ENCODE measurements at regions not wholly inside any gene's neighbourhood (a gene's known extent, or its start where the extent isn't known, plus 50 kb on each side); places are given as distances from the start of the nearest gene placed in this dataset.

DNA sequence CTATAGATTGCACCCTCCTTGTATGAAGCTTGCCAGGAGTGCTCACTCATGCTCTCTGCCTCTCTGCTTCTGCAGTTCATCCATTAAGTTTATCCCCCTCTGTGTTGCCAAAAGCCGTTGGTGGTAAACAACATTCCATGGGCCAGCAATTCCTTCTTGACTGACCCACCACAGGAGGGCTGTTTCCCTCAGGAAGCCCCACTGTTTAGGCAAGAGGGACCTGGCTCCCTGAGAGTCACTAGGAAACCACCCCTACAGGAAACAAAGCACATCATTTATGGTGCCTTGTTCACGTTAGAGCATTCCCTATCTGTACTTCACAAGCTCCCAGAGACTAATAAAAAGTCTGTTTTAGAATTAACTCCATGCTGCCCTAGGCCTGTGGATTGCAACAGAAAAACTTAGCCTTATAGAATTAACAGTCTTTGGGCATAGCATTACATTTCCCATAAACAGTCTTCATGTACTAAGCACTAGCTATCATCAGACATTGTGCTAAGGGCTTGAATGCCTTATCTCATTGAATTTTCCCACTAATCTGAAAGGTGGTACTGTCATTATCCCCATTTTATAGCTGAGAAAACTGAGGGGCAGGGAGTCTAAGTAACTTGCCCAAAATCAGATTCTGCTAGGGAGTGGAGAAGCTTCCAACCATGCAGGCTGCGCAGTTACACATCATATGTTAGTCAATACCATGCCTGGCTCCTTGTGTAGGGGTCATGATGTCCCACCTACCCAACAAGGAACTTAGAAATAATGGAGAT lies 149.9 kb downstream of the SHQ1 start:
- no peak for DNase-seq (ENCODE audit: low read depth)

DNA sequence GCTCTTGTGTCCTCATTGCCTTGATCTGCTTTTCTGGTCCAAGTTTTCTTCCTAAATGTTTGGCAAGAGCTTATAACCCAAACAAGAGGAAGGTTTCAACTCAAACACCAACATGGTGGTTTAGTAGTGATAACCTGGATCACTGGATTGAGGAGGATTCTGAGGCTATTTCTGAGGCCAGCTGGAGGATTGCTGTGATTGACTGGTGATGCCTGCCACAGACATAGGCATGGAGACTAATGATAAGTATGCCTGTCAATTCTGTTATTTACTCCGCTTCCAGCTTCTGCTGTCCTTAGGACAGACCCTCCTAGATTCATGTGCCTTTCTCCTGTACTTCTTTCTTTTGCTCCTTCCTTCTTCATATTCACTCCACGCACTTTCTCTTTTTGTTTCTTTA lies 150.5 kb downstream of the SHQ1 start:
- no peak for DNase-seq (ENCODE audit: low read depth)

GRCh38 chr3:72696815-72697214 lies 151.4 kb downstream of the SHQ1 start:
- DNase-seq (ENCODE audit: low read depth): no peak

- no peak for DNase-seq (ENCODE audit: low read depth)
Observed at GRCh38 chr3:72694398-72694797, 153.8 kb downstream of the SHQ1 start.

GRCh38 chr3:72692990-72693389 lies 155.3 kb downstream of the SHQ1 start:
- no peak for DNase-seq (ENCODE audit: low read depth)

GRCh38 chr3:72690629-72691028 lies 157.6 kb downstream of the SHQ1 start:
- DNase-seq (ENCODE audit: low read depth): no peak

DNA sequence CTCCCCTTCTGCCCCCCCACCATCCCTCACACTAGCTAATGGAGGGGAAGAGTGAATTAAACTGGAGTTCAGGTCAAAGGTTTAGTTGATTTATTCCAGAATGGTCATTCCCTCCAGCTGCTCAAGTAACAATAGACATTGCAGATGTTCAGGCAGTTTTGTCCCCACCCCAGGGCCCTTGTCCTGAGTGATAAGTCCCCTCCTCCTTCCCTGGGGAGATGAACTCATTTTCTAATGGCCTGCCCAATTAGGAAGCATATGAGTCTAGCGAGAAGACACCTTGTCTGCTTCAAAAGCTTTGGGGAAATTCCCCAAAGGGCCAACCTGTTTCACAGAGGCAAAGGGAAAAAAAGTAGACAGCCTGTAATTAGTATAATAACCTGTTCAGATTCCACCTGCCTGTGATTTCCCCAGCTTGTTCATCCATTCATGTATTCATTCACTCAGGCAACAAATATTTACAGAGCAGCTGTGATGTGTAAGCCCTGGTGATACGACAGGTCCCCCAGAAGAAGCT lies 165.3 kb downstream of the SHQ1 start:
- DNase-seq (ENCODE audit: low read depth): no peak

DNA sequence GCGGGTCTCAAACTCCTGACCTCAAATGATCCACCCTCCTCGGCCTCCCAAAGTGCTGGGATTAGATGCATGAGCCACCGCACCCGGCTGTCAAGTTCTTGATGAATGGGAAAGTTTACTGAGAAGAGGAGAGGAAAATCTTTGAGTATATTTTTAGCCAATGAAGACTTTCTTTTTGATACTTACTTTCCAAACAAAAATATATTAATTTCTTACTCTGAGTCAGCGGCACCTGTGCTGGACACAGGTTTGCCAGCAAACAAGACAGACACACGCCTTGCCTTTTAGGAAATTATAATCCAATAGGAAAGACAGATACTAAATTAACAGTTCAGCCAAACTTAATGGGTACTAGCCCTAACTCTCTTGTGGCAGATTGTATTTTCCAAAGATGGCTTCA lies 166.6 kb downstream of the SHQ1 start:
- DNase-seq (ENCODE audit: low read depth): no peak

- DNase-seq (ENCODE audit: low read depth): no peak
Observed at GRCh38 chr3:72680766-72681165, 167.5 kb downstream of the SHQ1 start.

- DNase-seq (ENCODE audit: low read depth): no peak
Observed at GRCh38 chr3:72679540-72680198, 168.6 kb downstream of the SHQ1 start.

GRCh38 chr3:72678867-72679266 lies 169.4 kb downstream of the SHQ1 start:
- no peak for DNase-seq (ENCODE audit: low read depth)

- DNase-seq (ENCODE audit: low read depth): no peak
Observed at GRCh38 chr3:72678380-72678779, 169.9 kb downstream of the SHQ1 start.

GRCh38 chr3:72675243-72675642 lies 173.0 kb downstream of the SHQ1 start:
- DNase-seq (ENCODE audit: low read depth): no peak

GRCh38 chr3:72673011-72673771 lies 175.1 kb downstream of the SHQ1 start:
- no peak for DNase-seq (ENCODE audit: low read depth)

DNA sequence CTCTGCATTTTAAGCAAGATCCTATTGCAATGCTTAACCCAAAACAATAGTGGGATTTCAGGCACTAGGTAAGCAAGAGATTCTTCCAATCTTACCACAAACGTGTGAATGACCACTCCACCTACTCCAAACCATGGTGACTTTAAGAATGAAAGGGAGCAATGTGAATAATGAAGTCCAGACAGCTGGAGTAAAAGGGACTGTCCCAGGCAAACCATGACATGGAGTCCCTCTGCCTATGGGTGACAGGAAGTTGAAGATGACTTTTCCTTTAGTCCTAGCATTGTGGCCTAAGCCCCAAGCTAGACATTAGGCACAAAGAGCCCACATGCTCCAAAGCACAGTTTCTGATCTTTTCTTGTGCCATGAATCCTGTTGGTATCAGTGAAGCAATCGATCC lies 179.0 kb downstream of the SHQ1 start:
- DNase-seq (ENCODE audit: low read depth): no peak

DNA sequence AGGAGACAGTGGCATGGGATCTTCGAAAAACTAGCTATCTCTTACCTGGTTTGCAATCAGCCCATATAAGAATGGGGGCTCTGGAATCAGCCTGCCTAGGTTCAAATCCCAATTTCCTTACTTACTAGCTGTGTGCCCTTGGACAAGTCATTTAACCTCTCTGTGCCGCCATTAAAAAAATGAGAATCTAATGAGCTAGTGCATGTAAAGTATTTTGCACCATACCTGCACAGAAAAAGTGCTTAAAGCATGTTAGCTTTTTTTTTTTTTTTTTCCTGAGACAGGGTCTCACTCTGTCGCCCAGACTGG lies 181.8 kb downstream of the SHQ1 start:
- no peak for DNase-seq (ENCODE audit: low read depth)

DNA sequence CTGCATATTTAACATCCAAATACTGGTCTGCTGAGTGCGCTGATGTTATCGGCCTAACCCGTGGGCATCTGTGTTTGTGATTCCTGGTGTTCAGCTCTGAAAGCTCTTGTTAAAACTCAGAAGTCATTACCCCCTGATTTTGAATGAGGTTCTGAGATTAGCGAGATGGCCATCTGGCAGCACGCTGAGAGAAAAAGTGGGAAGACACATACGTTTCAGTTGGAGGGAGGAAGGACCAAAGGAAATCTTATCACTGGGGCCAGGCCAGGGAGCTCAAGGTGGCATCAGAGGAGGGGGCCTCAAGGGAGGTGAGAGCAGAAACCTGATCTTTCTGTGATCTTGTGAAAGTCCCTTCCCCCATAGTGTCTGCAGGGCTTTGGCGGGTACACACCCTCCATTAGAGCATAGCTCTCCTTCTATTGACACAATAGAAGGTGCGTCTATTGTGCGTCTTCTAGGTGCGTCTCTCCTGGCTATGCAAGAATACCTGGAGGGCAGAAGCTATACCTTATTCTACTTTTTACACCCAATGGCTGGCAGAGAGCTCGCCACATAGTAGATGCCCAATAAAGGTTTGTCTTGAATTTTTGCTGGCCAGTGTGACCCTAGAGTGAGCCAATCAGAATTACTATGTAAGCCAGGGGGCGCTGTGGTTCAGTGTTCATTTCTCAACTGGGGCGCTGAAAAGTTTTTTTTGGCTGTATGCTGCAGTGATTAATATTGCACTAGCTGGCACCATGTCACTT lies 182.4 kb downstream of the SHQ1 start:
- no peak for DNase-seq (ENCODE audit: low read depth)

DNA sequence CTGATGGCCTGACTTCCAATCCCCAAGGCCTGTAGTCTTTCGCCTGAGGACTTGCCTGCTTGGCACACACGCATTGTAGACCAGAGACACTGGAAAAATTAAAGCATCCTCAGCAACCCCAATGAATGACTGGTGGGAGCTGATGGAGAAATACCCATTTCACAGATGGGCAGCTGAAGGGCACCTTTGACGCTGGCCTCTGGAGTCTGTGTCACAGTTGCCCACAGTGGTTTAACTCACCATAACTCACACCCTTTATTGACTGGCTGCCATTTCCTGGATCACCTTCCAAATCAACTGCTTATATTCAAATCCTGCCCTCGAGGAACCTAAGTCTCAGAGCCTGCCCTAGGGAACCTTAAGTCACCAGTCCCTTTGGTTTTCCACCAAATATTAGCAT lies 183.1 kb downstream of the SHQ1 start:
- DNase-seq (ENCODE audit: low read depth): no peak

DNA sequence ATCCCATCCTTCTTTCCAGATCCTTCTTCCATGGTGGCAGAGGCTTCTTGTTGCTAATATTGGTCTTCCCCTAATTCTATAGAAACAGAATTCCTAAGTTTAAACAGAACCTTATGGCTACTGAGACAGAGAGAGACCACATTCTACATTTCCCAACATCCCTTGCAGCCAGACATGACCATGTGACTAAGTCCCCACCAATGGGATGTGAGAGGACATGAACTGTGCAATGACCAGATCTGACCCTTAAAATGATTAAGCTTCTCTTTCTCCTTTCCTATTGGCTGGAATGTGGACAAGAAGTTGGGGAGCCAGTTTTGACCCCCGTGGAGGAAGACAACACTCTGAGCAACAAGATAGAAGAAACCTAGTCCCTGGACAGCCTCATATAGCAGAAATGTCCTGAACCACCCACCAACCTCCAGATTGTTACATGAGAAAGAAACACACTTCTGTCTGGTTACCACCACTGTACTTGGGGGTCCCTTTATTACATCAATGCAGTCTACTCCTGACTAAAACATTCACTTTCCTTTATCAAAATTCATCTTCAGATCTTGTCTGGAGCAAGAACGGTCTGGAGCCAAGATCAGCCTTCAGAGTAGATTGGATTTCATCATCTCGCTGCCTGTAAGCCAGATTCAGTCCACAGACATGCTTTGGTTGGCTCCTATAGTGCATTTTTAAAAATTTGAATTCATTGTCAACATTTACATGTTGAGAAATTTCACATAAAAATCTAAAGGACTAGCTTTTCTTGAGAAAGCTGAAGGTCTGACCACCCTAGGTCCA lies 183.9 kb downstream of the SHQ1 start:
- DNase-seq (ENCODE audit: low read depth): no peak

- no peak for DNase-seq (ENCODE audit: low read depth)
Observed at GRCh38 chr3:72663429-72663828, 184.8 kb downstream of the SHQ1 start.

GRCh38 chr3:72661115-72661457 lies 187.2 kb downstream of the SHQ1 start:
- no peak for DNase-seq (ENCODE audit: low read depth)
